ENCODE measurements at regions not wholly inside any gene's neighbourhood (a gene's known extent, or its start where the extent isn't known, plus 50 kb on each side); places are given as distances from the start of the nearest gene placed in this dataset.

DNA sequence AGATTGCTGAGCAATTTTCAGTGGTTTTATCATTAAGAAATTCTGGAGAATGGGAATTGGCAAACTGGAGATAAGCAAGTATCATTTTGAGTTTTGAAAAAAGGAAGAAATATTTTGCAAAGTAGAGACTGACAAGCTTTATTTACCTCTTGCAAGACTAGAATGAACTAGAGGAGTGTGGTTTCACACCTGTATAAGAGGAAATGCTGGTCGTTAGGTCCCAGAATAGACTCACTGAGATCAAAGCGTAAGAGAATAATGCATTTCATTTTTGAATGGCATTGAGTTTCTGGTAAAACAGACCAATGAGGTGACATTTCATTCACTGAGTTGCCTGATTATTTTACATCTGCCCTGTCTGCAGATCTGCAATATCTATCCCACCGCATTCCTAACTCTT is 308.1 kb downstream of the ADGRL2 start (continued):
- TF ChIP-seq, protein P1, sequence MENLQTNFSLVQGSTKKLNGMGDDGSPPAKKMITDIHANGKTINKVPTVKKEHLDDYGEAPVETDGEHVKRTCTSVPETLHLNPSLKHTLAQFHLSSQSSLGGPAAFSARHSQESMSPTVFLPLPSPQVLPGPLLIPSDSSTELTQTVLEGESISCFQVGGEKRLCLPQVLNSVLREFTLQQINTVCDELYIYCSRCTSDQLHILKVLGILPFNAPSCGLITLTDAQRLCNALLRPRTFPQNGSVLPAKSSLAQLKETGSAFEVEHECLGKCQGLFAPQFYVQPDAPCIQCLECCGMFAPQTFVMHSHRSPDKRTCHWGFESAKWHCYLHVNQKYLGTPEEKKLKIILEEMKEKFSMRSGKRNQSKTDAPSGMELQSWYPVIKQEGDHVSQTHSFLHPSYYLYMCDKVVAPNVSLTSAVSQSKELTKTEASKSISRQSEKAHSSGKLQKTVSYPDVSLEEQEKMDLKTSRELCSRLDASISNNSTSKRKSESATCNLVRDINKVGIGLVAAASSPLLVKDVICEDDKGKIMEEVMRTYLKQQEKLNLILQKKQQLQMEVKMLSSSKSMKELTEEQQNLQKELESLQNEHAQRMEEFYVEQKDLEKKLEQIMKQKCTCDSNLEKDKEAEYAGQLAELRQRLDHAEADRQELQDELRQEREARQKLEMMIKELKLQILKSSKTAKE (IDR thresholded peaks at IDR 0.05; ENCODE audit: low read depth, poor library complexity, severe bottlenecking) = peak; percentile 37
- TF ChIP-seq, protein P2, sequence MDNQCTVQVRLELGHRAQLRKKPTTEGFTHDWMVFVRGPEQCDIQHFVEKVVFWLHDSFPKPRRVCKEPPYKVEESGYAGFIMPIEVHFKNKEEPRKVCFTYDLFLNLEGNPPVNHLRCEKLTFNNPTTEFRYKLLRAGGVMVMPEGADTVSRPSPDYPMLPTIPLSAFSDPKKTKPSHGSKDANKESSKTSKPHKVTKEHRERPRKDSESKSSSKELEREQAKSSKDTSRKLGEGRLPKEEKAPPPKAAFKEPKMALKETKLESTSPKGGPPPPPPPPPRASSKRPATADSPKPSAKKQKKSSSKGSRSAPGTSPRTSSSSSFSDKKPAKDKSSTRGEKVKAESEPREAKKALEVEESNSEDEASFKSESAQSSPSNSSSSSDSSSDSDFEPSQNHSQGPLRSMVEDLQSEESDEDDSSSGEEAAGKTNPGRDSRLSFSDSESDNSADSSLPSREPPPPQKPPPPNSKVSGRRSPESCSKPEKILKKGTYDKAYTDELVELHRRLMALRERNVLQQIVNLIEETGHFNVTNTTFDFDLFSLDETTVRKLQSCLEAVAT (IDR thresholded peaks at IDR 0.05) = 0 out of 2 replicates have a peak, but pooled peaks have one; percentile 49
- TF ChIP-seq BRCA1 (IDR thresholded peaks at IDR 0.05; ENCODE audit: low read depth, low read length) = no peak
- 0 out of 2 replicates have a peak, but pooled peaks have one; percentile 19 for TF ChIP-seq RUNX3 (IDR thresholded peaks at IDR 0.05; ENCODE audit: low read length)
- TF ChIP-seq, protein P3, sequence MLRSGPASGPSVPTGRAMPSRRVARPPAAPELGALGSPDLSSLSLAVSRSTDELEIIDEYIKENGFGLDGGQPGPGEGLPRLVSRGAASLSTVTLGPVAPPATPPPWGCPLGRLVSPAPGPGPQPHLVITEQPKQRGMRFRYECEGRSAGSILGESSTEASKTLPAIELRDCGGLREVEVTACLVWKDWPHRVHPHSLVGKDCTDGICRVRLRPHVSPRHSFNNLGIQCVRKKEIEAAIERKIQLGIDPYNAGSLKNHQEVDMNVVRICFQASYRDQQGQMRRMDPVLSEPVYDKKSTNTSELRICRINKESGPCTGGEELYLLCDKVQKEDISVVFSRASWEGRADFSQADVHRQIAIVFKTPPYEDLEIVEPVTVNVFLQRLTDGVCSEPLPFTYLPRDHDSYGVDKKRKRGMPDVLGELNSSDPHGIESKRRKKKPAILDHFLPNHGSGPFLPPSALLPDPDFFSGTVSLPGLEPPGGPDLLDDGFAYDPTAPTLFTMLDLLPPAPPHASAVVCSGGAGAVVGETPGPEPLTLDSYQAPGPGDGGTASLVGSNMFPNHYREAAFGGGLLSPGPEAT (IDR thresholded peaks at IDR 0.05; ENCODE audit: low read depth) = peak; percentile 56; the same call in 1 of the 2 replicates

DNA sequence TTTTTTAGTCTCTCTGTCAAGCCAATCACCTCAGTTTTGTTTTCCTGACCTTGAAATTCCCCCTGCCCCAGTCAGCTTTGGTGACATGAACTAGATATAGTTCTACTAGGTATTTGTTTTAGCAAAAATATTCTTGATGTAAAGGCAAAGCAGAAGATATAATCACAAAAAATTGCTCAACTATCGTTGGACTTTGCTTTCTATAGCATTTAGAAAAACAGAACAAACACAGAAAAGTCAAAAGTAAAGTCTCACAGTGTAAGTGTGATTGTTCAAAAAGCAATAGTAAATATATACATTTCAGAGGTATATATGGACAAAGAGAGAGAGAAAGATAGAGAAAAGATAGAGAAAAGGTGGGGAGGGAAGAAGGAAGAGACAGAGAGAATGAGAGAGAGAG is 305.9 kb downstream of the ADGRL2 start:
- in situ Hi-C loops (cut with MboI) = no loop called here
- H3K79me2 ChIP-seq (ENCODE audit: control insufficient read depth, insufficient read depth, low read length) = no peaks in the 10 kb centered on the region
- H3K4me3 ChIP-seq = no peak overlapping the region
- H3K27me3 ChIP-seq (replicated peaks in 1 of 2; ENCODE audit: control insufficient read depth in 2 of 2, insufficient read depth in 2 of 2, low read length in 1 of 2) = no peaks in the 10 kb centered on the region
- RAD21 ChIA-PET (ENCODE audit: unreplicated experiment) = interaction anchor here (1.4 kb wide), 1 partner anchor 46 kb away, joined by 6 read pairs; no protein-coding TSS in a partner anchor
- no peaks in the 10 kb centered on the region for H3K36me3 ChIP-seq (ENCODE audit: control insufficient read depth in 2 of 2, insufficient read depth in 2 of 2, low read length in 1 of 2)
- no peak overlapping the region for H2AFZ ChIP-seq (ENCODE audit: control insufficient read depth, low read depth, low read length)
- POLR2A ChIA-PET = interaction anchor here (2.4 kb wide), 1 partner anchor 9 kb away, joined by 6 read pairs; no protein-coding TSS in a partner anchor
- H3K9me3 ChIP-seq (replicated peaks; ENCODE audit: control insufficient read depth, insufficient read depth, low read length) = no peaks in the 10 kb centered on the region
- no peaks in the 10 kb centered on the region for H4K20me1 ChIP-seq (ENCODE audit: control insufficient read depth, insufficient read depth)
- no peak for ATAC-seq
- BruUV-seq (replicated peaks) = no TSS peak
- H3K4me1 ChIP-seq (ENCODE audit: control insufficient read depth, insufficient read depth, low read length) = no peaks in the 10 kb centered on the region
- 0% methylated on average over 1 of the region's 1 CpG for WGBS (ENCODE audit: insufficient coverage, insufficient replicate concordance, low lambda C conversion rate, missing lambda C conversion rate)
- CTCF ChIA-PET = interaction anchor here (0.6 to 1.2 kb wide), 2 partner anchors 16 to 526 kb away, joined by 5 to 7 read pairs; no protein-coding TSS in a partner anchor
- no peak overlapping the region for H3K4me2 ChIP-seq (ENCODE audit: control insufficient read depth, insufficient read depth)
- intact Hi-C loops (cut with micrococcal nuclease; ENCODE audit: unreplicated experiment) = no loop called here
- H3K27ac ChIP-seq (ENCODE audit: control insufficient read depth, insufficient read depth) = no peak overlapping the region
- no peak for FAIRE-seq
- no peak overlapping the region for H3K9ac ChIP-seq (ENCODE audit: control insufficient read depth, insufficient read depth, low read length)
- no peak for DNase-seq (ENCODE audit: low read depth, low spot score)
- SMC1A ChIA-PET (ENCODE audit: uncharacterized antibody, unreplicated experiment) = interaction anchor here (1.0 to 6.3 kb wide), 6 partner anchors 11 to 294 kb away, joined by 3 to 51 read pairs (median 4); no protein-coding TSS in a partner anchor
- TF ChIP-seq, protein P4, sequence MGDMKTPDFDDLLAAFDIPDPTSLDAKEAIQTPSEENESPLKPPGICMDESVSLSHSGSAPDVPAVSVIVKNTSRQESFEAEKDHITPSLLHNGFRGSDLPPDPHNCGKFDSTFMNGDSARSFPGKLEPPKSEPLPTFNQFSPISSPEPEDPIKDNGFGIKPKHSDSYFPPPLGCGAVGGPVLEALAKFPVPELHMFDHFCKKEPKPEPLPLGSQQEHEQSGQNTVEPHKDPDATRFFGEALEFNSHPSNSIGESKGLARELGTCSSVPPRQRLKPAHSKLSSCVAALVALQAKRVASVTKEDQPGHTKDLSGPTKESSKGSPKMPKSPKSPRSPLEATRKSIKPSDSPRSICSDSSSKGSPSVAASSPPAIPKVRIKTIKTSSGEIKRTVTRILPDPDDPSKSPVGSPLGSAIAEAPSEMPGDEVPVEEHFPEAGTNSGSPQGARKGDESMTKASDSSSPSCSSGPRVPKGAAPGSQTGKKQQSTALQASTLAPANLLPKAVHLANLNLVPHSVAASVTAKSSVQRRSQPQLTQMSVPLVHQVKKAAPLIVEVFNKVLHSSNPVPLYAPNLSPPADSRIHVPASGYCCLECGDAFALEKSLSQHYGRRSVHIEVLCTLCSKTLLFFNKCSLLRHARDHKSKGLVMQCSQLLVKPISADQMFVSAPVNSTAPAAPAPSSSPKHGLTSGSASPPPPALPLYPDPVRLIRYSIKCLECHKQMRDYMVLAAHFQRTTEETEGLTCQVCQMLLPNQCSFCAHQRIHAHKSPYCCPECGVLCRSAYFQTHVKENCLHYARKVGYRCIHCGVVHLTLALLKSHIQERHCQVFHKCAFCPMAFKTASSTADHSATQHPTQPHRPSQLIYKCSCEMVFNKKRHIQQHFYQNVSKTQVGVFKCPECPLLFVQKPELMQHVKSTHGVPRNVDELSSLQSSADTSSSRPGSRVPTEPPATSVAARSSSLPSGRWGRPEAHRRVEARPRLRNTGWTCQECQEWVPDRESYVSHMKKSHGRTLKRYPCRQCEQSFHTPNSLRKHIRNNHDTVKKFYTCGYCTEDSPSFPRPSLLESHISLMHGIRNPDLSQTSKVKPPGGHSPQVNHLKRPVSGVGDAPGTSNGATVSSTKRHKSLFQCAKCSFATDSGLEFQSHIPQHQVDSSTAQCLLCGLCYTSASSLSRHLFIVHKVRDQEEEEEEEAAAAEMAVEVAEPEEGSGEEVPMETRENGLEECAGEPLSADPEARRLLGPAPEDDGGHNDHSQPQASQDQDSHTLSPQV (IDR thresholded peaks at IDR 0.05) = no peak
- TF ChIP-seq ZNF384 (IDR thresholded peaks at IDR 0.05; ENCODE audit: borderline replicate concordance, low read depth, low read length) (no peak), NFIC (IDR thresholded peaks at IDR 0.05; ENCODE audit: low read depth, low read length) (no peak), TCF3 (IDR thresholded peaks at IDR 0.05; ENCODE audit: borderline replicate concordance, insufficient read depth, low read depth, low read length) (no peak), NR2C1 (IDR thresholded peaks at IDR 0.05) (no peak), CHD4 (IDR thresholded peaks at IDR 0.05) (no peak), KAT2A (conservative IDR thresholded peaks at IDR 0.05; ENCODE audit: control insufficient read depth, low read depth, low read length) (no peak)
